ENCODE measurements at regions not wholly inside any gene's neighbourhood (a gene's known extent, or its start where the extent isn't known, plus 50 kb on each side); places are given as distances from the start of the nearest gene placed in this dataset.

DNA sequence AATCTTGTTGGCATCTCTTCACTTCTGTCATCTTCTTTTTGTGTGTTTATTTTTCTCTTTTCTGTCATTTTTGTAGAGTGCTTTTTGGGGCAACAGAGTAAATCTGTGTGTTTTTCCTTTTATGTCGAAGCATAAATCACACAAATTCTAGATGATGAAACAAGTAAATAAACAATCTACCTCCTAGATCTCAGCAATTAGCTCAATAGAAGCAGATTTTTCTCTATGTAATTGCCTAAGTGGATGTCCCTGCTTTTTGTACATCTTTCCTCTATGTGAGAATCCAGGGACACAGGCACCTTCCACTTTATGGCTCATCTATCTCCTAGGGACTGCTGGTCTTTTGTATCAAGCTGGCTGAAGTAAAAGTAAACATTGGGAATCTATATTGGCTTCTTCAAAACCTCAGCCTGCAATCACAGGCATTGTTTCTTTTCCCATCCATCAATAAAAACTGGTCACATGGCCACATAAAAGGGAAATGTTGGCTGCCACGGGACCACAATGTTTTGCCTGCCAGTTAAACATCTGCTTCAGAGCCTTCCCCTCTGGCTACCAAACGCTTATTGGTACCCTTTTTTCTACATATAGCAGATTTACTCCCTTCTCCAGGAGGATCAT, 323.8 kb downstream of the LMO7 start:
- TF ChIP-seq, protein P1, sequence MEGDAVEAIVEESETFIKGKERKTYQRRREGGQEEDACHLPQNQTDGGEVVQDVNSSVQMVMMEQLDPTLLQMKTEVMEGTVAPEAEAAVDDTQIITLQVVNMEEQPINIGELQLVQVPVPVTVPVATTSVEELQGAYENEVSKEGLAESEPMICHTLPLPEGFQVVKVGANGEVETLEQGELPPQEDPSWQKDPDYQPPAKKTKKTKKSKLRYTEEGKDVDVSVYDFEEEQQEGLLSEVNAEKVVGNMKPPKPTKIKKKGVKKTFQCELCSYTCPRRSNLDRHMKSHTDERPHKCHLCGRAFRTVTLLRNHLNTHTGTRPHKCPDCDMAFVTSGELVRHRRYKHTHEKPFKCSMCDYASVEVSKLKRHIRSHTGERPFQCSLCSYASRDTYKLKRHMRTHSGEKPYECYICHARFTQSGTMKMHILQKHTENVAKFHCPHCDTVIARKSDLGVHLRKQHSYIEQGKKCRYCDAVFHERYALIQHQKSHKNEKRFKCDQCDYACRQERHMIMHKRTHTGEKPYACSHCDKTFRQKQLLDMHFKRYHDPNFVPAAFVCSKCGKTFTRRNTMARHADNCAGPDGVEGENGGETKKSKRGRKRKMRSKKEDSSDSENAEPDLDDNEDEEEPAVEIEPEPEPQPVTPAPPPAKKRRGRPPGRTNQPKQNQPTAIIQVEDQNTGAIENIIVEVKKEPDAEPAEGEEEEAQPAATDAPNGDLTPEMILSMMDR (IDR thresholded peaks at IDR 0.05; ENCODE audit: low read depth, low read length) = no peak
- TF ChIP-seq POLR2A (IDR thresholded peaks at IDR 0.05; ENCODE audit: extremely low read depth, insufficient read length) = no peak
